ENCODE measurements at regions not wholly inside any gene's neighbourhood (a gene's known extent, or its start where the extent isn't known, plus 50 kb on each side); places are given as distances from the start of the nearest gene placed in this dataset.

DNA sequence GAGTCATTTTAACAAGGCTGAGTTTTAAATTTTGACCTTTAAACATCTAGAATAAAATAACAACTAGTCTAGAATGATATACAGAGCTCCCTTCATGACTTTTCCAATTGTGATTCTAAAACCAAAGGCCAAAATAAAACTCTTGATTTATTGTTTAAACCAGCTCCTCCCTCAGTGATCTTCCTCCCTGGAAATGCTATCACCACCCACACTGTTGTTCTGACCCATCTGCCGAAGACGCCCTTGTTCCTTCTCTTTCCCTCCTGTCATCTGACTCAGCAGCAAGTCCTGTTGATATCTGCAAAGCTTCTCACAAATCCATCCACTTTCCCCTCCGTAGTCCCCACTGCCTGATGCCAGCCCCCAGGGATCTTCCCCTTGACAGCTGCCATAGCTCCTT lies 231.6 kb upstream of the DYNLRB2 start:
- DNase-seq (ENCODE audit: low read depth in 2 of 3, low spot score in 1 of 3), result no peak

DNA sequence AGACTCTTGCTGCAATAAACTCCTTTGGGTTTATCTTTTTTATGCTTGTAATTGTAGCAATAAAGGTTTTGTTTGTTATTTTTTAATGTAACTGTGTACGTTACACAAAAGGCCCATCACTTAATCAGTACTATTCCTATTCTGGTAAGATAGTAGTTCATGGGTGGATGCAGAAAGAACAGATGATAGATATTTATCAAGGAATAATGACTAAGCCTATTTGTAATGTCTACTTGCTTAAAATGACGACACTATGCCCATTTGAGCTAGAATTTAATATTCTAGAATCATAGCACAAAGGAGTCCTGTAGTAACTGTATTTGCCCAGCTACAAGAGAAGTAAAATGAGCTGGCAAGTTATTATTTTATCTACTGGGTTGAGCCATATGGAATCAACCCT lies 235.4 kb upstream of the DYNLRB2 start:
- no peak for DNase-seq (ENCODE audit: low read depth in 2 of 3, low spot score in 1 of 3)

DNA sequence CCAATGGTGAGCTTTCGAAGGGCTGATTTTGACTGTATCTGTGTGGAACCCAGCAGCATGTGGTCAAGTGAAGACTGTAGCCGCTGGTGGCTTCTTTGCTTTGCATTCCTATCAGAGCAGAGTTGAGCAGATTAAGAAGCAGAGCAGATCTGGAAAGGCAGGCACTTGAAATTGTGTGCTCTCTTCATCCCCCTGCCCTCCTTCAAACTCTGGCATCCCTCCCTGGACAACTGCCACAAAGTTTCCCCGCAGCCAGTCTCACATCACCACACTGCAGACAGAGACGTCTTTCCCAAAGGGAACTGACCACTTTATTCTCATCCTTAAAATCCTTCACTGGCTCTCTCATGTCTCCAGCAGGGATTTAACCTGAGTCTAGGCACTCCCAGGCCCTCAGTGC lies 237.1 kb upstream of the DYNLRB2 start:
- no peak for DNase-seq (ENCODE audit: low read depth in 2 of 3, low spot score in 1 of 3)

- no peak for DNase-seq (ENCODE audit: low read depth in 2 of 3, low spot score in 1 of 3)
These were observed 239.9 kb upstream of the DYNLRB2 start for GRCh38 chr16:80300876-80301275.

- no peak for DNase-seq (ENCODE audit: low read depth in 2 of 3, low spot score in 1 of 3)
These were observed 240.3 kb upstream of the DYNLRB2 start for GRCh38 chr16:80300456-80300855.

GRCh38 chr16:80299416-80299815 lies 241.4 kb upstream of the DYNLRB2 start:
- no peak for DNase-seq (ENCODE audit: low read depth in 2 of 3, low spot score in 1 of 3)

GRCh38 chr16:80298676-80299075 lies 242.1 kb upstream of the DYNLRB2 start:
- DNase-seq (ENCODE audit: low read depth in 2 of 3, low spot score in 1 of 3), result no peak

- no peak for DNase-seq (ENCODE audit: low read depth in 2 of 3, low spot score in 1 of 3)
These were observed 244.8 kb upstream of the DYNLRB2 start for GRCh38 chr16:80296034-80296433.

DNA sequence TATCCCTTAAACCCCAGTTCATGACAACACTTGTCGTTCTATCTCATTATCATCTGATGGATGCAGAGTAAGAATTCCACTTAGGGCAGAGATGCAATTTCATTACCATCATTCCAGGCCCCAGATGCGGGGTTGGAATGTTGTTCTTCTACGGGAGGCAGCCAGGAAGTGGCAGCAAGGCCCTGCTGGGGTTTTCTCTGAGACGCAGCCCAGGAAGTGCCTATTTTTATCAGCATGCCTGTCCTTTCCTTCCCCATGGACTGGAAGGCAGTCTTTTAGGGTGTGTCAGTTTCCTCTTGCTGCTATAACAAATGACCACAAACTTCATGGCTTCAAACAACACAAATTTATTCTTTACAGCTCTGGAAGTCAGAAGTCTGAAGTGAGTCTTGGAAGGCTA lies 246.6 kb upstream of the DYNLRB2 start:
- no peak for DNase-seq (ENCODE audit: low read depth in 2 of 3, low spot score in 1 of 3)

DNA sequence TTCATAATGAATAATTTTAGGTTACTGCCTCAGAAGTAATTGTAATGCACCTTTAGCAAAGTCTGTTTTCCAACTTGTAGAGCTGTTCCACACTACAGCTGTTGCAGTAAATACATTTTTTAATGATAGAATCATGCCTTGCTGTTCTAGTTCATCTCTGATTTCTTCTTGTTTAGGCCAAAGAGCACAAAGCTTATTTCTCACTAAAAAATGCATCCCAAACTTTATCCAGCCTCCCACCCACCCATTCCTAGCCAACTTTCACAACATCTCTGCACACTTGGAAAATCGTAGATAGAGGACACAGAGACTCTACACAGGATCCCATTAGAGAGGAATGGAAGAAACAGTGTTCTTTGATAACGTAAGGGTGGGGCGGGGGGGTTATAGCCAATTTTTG lies 252.2 kb upstream of the DYNLRB2 start:
- DNase-seq (ENCODE audit: low read depth in 2 of 3, low spot score in 1 of 3), result no peak

- no peak for DNase-seq (ENCODE audit: low read depth in 2 of 3, low spot score in 1 of 3)
These were observed 253.1 kb upstream of the DYNLRB2 start for GRCh38 chr16:80287674-80288073.

DNA sequence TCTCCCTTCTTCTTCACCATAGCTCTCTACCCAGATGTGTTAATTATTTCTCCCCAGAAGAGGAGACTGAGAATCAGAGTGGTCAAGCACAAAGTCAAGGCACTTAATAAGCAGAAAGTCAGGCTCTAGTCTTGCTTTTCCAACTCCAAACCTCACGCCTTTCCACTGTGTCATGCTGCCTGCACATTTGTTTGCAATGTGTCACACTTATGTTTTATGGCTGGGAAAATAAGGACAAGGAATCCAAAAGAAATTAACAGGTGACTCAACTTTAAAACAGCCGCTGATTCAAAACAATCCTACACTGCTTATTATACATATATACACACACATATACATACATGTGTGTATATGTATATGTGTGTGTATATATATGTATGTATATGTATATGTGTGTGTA lies 255.7 kb upstream of the DYNLRB2 start:
- no peak for DNase-seq (ENCODE audit: low read depth in 2 of 3, low spot score in 1 of 3)

DNA sequence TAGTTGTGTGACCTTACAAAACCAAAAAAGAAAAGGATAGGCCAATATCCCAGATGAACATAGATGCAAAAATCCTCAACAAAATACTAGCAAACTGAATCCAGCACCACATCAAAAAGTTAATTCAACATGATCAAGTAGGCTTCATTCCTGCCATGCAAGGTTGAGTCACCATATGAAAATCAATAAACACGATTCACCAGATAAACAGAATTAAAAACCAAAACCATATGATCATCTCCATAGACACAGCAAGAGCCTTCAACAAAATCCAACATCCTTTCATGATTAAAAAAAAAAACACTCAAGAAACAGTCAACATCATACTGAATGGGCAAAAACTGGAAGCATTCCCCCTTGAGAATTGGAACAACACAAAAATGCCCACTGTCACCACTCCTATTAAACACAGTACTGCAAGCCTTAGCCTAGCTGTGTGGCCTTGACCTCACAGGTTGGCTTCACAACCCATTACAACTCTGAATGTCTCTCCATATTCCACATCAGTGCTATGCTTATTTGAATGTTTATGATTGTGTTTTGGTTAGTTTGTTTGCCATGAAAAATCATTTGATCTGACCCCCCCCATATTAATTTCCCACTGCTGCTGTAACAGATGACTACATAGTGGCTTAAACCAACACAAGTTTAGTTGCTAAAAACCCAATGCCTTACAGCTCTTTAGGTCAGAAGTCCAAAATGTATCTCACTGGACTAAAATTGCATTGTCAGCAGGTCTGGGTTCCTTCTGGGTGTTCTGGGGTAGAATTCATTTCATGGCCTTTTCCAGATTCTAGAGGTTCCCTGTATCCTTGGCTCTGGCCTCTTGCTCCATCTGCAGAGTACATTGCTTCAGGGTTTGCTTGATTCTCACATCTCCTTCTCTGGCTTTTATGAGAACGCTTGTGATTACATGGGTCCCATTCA lies 257.1 kb upstream of the DYNLRB2 start:
- no peak for DNase-seq (ENCODE audit: low read depth in 2 of 3, low spot score in 1 of 3)

DNA sequence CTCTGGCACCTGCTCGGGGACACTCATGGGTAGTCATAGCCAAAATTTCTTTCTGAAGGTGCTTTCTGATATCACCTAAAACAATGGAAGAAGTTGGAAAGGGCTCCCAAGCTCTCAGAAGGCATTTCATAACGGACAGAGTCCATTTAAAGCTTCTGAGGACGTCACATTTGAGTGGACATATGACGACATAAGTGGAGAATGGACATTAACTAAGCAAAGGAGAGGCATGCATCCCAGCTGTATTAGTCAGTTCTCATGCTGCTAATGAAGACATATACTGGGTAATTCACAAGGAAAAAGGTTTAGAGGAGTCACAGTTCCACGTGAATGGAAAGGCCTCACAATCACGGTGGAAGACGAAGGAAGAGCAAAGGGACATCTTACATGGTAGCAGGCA lies 260.2 kb upstream of the DYNLRB2 start:
- no peak for DNase-seq (ENCODE audit: low read depth in 2 of 3, low spot score in 1 of 3)

DNA sequence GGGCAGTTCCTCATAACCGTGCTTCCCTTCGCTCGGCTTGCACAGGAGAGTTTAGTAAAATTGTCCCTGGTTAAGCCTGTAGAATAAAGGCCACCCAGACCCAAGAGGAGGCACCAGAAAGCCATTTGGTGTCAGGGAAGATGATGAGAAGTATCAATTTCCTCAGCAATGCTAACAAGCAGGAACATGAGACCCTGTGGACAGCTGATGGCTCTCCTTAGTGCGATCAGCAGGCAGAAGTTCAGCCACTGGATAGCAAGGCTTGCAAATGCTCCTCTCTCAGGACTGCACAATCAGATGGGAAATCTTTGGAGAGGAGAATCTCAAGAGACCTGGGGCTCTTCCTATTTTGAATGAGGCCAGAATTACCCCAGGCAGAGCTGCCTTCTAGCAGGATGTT lies 261.1 kb upstream of the DYNLRB2 start:
- no peak for DNase-seq (ENCODE audit: low read depth in 2 of 3, low spot score in 1 of 3)

- DNase-seq (ENCODE audit: low read depth in 2 of 3, low spot score in 1 of 3), result no peak
These were observed 263.6 kb upstream of the DYNLRB2 start for GRCh38 chr16:80277182-80277581.

DNA sequence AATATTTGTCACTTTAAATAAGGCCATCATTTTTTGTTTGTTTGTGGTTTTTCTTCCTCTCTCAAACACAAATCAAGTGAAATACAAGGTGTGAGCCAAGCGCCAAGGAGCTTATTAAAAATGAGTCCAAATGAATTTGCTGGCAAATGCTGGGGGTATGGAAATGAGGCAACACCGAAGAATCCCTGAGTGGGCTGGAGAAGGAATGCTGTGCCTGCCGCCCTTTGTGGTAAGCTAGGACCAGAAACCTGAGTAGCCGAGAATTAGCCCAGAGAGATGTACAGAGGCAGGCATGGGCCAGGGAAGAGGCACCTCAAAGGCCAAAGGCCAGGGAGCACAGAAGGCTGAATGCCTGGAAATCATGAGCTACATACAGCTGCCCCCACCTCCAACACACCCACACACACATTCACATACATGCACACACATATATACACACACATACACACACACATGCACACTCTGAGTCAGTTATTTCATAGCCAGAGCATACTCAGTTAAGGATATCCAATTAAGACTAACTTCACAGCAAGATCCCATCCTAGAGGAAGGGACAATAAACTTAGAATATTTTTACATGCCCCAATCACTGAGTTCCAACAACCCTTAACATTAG lies 266.1 kb upstream of the DYNLRB2 start:
- DNase-seq (ENCODE audit: low read depth in 2 of 3, low spot score in 1 of 3), result no peak

DNA sequence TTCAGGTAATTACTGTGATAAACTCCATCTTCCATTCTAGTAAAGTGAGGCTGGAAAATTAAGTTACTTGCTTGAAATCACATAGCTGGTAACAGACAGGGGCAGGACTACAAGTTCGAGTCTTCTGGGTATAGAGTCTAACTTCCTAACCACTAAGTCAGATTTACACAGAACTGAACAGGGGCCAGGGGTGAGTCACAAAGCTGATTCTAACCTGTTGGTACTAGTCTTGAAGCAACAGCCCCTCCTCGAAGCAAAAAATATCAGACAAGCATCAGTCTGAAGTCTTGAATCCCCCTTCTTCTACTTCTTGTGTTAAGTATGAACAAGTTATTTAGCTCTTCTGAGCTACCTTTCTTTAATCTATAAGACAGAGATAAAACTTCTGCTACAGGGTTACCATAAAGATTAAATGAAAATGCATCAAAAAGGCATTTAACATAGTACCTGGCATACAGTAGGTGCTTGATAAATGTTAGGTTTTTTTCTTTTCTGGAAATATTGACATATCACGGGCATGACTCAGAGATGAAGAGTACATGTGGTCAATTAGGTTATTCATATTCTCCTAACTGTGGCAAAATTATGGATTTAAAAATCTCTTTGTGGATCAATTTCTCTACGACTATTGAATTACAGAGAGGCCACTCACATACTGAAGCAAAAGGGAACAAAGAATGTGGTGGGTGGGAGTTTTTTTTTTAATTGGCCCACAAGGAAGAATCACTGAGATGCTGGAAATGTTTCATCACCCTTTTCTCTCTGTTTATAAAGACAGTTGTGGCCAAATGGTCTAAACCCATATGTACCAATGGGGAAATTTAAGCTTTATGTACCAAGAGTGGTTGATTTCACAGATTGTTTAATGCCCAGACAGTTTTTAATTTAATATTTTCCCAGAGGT lies 266.9 kb upstream of the DYNLRB2 start:
- DNase-seq (ENCODE audit: low read depth in 2 of 3, low spot score in 1 of 3), result no peak

DNA sequence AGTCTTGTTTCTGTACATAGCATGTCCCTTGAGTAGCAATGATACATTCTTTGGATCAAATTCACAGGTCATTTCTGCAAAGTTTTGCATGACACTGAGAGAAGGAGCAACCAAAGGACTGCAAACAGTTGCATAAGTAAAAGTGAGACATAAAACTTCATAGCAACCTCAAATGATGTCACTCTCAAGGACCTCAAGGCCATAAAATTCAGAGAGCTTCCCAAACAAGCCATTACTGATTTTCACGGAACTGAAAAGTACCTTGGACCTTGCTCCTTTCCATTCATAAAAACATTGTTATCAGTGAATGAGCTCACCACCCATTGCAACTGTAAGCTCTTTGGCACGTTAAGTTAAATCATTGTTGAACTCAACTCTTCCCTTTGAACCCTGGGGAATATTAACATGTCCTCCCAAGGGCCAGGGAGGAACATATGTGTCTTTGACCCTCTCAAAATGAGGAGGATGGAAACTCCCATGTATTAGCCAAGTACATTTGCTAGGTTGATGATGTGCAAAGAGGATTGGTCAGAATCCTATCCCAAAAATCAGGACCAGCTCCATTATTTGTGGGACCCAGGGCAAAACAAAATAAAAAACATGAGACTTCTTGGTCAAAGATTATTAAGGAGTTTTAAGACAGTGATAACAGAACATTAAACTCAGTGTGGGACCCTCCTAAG lies 275.0 kb upstream of the DYNLRB2 start:
- DNase-seq (ENCODE audit: low read depth in 2 of 3, low spot score in 1 of 3), result no peak

DNA sequence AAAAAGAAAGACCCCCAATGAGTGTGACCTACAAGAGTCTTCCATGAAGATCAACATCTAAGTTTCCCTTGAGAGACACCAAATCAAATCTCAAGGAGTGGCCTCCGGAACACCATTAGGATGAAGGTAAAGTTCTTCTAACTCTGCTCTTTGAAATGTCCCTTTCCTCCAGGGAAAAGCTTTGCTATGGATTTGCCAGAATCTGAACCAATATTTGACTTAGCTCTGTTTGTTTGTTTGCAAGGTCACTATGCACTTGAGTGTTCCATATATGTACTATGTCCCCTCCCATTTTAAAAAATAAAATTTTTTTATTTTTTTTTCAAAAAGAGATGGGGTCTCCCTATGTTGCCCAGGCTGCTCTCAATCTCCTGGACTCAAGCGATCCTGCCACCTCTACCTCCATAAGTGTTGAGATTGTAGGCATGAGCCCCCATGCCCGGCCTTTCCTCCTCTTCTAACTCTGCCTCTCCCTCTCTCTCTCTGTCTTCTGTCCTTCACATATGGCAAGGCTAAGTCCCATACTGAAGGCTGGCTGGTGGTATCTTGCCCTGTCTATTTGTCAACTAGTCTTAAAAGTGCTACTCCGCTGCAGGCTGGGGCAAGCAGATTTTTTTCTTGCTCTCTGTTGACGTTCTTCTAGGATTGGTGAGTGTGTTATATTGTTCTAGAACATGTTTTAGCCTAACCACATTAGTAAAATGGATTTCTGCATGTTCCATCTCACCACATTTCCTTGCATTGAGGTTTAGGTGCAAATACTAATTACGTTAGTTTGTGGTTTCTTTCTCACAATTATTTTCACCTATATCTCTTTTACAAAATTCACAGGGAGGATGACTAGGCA lies 276.7 kb upstream of the DYNLRB2 start:
- DNase-seq (ENCODE audit: low read depth in 2 of 3, low spot score in 1 of 3), result no peak

All from stimulated activated CD4-positive, alpha-beta T cell treated with anti-CD3 and anti-CD28 coated beads, Interleukin-12 subunit alpha, Interleukin-12 subunit beta, amount 100 ng/mL, for 48 hours (primary cell).